ENCODE measurements at regions not wholly inside any gene's neighbourhood (a gene's known extent, or its start where the extent isn't known, plus 50 kb on each side); places are given as distances from the start of the nearest gene placed in this dataset.

GRCh38 chr16:66271074-66272060 lies 95.1 kb upstream of the CDH5 start:
- TF ChIP-seq CTCF (IDR thresholded peaks at IDR 0.05; ENCODE audit: control extremely low read depth in 1 of 3, insufficient read depth in 1 of 3, low read depth in 1 of 3, low read length in 3 of 3) (no peak), GTF2F1 (IDR thresholded peaks at IDR 0.05; ENCODE audit: borderline replicate concordance, low read depth, low read length) (no peak), POLR2A (IDR thresholded peaks at IDR 0.05; ENCODE audit: control extremely low read depth in 1 of 2, low read depth in 2 of 2, low read length in 2 of 2) (no peak), RAD21 (IDR thresholded peaks at IDR 0.05 in 1 of 2, conservative IDR thresholded peaks at IDR 0.05 in 1 of 2; ENCODE audit: low read depth in 2 of 2, low read length in 2 of 2) (no peak), SP4 (IDR thresholded peaks at IDR 0.05; ENCODE audit: low read length) (no peak), EZH2 (IDR thresholded peaks at IDR 0.05; ENCODE audit: low read depth, low read length, severe bottlenecking) (no peak), MAFK (IDR thresholded peaks at IDR 0.05; ENCODE audit: low read depth, low read length) (no peak), FOSL1 (IDR thresholded peaks at IDR 0.05; ENCODE audit: insufficient read depth, low read depth, low read length) (no peak), PHF8 (conservative IDR thresholded peaks at IDR 0.05; ENCODE audit: low read depth, low read length) (no peak), ATF2 (IDR thresholded peaks at IDR 0.05; ENCODE audit: low read length) (no peak), SAP30 (IDR thresholded peaks at IDR 0.05; ENCODE audit: insufficient read depth, insufficient replicate concordance, low read length) (no peak), EP300 (IDR thresholded peaks at IDR 0.05; ENCODE audit: borderline replicate concordance in 1 of 2, low read depth in 2 of 2, low read length in 2 of 2) (no peak), SRF (IDR thresholded peaks at IDR 0.05; ENCODE audit: low read depth, low read length) (no peak)

All from H1 (cell line).